PC-3 (cell line): ENCODE measurements at regions not wholly inside any gene's neighbourhood (a gene's known extent, or its start where the extent isn't known, plus 50 kb on each side); places are given as distances from the start of the nearest gene placed in this dataset.

Experiments
- EZH2phosphoT487 ChIP-seq: fragments of 300-600 bp; sonication (generic); IDR thresholded peaks from 2 replicates; pipeline ENCODE4 v1.6.1; 2018; ENCODE audit warnings: mild to moderate bottlenecking, antibody characterized with exemption, low read length, borderline replicate concordance
- TF ChIP-seq, protein P1 (sequence below): fragments of 300-600 bp; sonication (generic); conservative IDR thresholded peaks from 2 replicates; pipeline ENCODE4 v1.5.1; 2017; ENCODE audit warnings: antibody characterized with exemption, low read depth, mild to moderate bottlenecking, low read length

DNA sequence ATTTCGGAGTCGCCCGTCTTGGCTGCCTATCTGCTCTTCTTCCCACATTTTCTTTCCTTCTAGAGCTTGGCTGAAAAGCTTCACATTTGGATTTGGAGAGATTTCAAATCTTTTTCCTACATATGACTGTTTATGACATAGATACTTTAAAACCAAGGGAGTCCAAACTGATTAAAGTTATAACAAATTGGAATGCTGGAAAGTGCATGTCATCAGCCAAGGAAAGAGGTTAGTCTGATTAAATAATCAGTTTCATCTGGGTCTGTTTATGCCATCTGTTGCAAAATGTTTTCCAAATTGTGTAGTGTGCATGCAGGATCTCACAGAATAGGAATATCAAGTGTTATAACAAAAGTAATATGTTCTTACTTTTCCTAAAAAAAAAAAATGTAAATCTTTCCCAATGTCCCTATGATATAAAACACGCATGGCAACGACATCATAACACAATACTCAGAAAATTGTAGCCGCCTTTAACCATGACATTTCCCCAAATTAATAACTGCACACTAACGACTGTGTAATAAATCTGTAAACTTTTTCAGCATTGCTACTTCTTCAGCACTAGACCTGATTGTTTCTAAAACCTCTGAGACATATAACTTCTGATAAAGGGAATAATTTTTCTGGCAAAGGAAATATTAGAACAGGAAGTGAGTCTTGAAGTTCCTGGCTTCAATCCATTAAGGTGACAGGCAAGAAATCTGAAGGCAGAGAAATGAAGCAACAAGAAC, 230.2 kb upstream of the FOXQ1 start:
- TF ChIP-seq, protein P1, sequence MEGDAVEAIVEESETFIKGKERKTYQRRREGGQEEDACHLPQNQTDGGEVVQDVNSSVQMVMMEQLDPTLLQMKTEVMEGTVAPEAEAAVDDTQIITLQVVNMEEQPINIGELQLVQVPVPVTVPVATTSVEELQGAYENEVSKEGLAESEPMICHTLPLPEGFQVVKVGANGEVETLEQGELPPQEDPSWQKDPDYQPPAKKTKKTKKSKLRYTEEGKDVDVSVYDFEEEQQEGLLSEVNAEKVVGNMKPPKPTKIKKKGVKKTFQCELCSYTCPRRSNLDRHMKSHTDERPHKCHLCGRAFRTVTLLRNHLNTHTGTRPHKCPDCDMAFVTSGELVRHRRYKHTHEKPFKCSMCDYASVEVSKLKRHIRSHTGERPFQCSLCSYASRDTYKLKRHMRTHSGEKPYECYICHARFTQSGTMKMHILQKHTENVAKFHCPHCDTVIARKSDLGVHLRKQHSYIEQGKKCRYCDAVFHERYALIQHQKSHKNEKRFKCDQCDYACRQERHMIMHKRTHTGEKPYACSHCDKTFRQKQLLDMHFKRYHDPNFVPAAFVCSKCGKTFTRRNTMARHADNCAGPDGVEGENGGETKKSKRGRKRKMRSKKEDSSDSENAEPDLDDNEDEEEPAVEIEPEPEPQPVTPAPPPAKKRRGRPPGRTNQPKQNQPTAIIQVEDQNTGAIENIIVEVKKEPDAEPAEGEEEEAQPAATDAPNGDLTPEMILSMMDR, result no peak
- TF ChIP-seq EZH2phosphoT487, result no peak
